Peyer's patch (tissue), 4 donors: ENCODE measurements at regions not wholly inside any gene's neighbourhood (a gene's known extent, or its start where the extent isn't known, plus 50 kb on each side); places are given as distances from the start of the nearest gene placed in this dataset.

Experiments used
- POLR2A ChIP-seq, 2 donors: fragments of 450-650 bp; IDR thresholded peaks; one replicate each; pipeline ENCODE4 v1.5.1; 2017; ENCODE audit warnings: antibody characterized with exemption in 2 of 2, mild to moderate bottlenecking in 2 of 2, moderate library complexity in 2 of 2
- TF ChIP-seq, protein P1 (sequence below), 6 experiments: fragments of 450-650 bp in 4 of 6; fragments of 200-600 bp in 2 of 6; sonication (generic) in 1 of 6; IDR thresholded peaks; one replicate each; pipeline ENCODE4 v1.5.1; 2017 to 2019; ENCODE audit warnings: antibody characterized with exemption in 6 of 6, mild to moderate bottlenecking in 3 of 6, moderate library complexity in 1 of 6

DNA sequence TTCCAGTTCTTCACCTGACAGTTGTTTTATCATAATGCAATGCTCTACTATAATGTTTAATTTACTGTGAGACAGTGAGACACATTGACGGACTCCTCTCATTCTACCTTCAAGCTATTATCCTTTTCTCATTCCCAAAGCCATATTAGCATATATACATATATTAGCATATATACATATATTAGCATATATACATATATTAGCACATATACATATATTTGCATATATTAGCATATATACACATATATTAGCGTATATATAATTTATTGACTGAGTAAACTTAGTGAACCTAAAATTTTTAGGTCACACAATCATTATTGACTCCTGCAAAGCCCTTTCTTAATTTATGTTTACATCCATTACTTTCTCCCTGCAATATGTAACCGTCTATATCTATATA, 555.0 kb upstream of the ADGRB3 start:
- no peak for TF ChIP-seq POLR2A (IDR thresholded peaks at IDR 0.05)
- TF ChIP-seq, protein P1, sequence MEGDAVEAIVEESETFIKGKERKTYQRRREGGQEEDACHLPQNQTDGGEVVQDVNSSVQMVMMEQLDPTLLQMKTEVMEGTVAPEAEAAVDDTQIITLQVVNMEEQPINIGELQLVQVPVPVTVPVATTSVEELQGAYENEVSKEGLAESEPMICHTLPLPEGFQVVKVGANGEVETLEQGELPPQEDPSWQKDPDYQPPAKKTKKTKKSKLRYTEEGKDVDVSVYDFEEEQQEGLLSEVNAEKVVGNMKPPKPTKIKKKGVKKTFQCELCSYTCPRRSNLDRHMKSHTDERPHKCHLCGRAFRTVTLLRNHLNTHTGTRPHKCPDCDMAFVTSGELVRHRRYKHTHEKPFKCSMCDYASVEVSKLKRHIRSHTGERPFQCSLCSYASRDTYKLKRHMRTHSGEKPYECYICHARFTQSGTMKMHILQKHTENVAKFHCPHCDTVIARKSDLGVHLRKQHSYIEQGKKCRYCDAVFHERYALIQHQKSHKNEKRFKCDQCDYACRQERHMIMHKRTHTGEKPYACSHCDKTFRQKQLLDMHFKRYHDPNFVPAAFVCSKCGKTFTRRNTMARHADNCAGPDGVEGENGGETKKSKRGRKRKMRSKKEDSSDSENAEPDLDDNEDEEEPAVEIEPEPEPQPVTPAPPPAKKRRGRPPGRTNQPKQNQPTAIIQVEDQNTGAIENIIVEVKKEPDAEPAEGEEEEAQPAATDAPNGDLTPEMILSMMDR (IDR thresholded peaks at IDR 0.05): no peak
